H1 (cell line): ENCODE measurements at regions not wholly inside any gene's neighbourhood (a gene's known extent, or its start where the extent isn't known, plus 50 kb on each side); places are given as distances from the start of the nearest gene placed in this dataset.

Experiments
- EGR1 ChIP-seq: IDR thresholded peaks from 2 replicates; pipeline ENCODE4 v1.6.1; 2011; ENCODE audit warnings: low read depth, low read length, borderline replicate concordance
- GABPA ChIP-seq: IDR thresholded peaks from 2 replicates; pipeline ENCODE4 v1.6.1; 2011; ENCODE audit warnings: mild to moderate bottlenecking, low read length, moderate library complexity, borderline replicate concordance; ENCODE audit not compliant: insufficient read depth
- KDM4A ChIP-seq: IDR thresholded peaks from one replicate; pipeline ENCODE4 v1.7.1; 2012; ENCODE audit warnings: low read depth, mild to moderate bottlenecking, moderate library complexity, low read length, inconsistent platforms; ENCODE audit not compliant: severe bottlenecking
- POU5F1 ChIP-seq: IDR thresholded peaks from 2 replicates; pipeline ENCODE4 v1.6.1; 2011; ENCODE audit warnings: low read depth, mild to moderate bottlenecking, low read length, moderate library complexity
- RAD21 ChIP-seq, 2 experiments: IDR thresholded peaks in 1 of 2; conservative IDR thresholded peaks in 1 of 2; 2 replicates each; pipeline ENCODE4 v1.6.1; 2011; ENCODE audit warnings: low read depth in 2 of 2, low read length in 2 of 2, improper control_type of control experiment in 1 of 2, inconsistent platforms in 1 of 2, mild to moderate bottlenecking in 1 of 2, moderate library complexity in 1 of 2
- TAF7 ChIP-seq: optimal IDR thresholded peaks from 2 replicates; pipeline ENCODE3; 2011; ENCODE audit warnings: low read depth, mild to moderate bottlenecking, inconsistent platforms, low read length, moderate library complexity, borderline replicate concordance
- ZNF274 ChIP-seq: IDR thresholded peaks from 2 replicates; pipeline ENCODE4 v1.7.0; 2012; ENCODE audit warnings: low read length, borderline replicate concordance; ENCODE audit errors: extremely low read depth
- TF ChIP-seq, protein P1 (sequence below): fragments of 300-600 bp; sonication (generic); IDR thresholded peaks from 2 replicates; pipeline ENCODE4 v1.7.1; 2012; ENCODE audit warnings: low read length, moderate library complexity, mild to moderate bottlenecking, inconsistent platforms; ENCODE audit not compliant: insufficient replicate concordance
- TF ChIP-seq, protein P2 (sequence below): IDR thresholded peaks from 2 replicates; pipeline ENCODE4 v1.6.1; 2012; ENCODE audit warnings: inconsistent platforms

GRCh38 chr10:3872712-3873329, 87.8 kb upstream of the KLF6 start (continued):
- TF ChIP-seq, protein P1, sequence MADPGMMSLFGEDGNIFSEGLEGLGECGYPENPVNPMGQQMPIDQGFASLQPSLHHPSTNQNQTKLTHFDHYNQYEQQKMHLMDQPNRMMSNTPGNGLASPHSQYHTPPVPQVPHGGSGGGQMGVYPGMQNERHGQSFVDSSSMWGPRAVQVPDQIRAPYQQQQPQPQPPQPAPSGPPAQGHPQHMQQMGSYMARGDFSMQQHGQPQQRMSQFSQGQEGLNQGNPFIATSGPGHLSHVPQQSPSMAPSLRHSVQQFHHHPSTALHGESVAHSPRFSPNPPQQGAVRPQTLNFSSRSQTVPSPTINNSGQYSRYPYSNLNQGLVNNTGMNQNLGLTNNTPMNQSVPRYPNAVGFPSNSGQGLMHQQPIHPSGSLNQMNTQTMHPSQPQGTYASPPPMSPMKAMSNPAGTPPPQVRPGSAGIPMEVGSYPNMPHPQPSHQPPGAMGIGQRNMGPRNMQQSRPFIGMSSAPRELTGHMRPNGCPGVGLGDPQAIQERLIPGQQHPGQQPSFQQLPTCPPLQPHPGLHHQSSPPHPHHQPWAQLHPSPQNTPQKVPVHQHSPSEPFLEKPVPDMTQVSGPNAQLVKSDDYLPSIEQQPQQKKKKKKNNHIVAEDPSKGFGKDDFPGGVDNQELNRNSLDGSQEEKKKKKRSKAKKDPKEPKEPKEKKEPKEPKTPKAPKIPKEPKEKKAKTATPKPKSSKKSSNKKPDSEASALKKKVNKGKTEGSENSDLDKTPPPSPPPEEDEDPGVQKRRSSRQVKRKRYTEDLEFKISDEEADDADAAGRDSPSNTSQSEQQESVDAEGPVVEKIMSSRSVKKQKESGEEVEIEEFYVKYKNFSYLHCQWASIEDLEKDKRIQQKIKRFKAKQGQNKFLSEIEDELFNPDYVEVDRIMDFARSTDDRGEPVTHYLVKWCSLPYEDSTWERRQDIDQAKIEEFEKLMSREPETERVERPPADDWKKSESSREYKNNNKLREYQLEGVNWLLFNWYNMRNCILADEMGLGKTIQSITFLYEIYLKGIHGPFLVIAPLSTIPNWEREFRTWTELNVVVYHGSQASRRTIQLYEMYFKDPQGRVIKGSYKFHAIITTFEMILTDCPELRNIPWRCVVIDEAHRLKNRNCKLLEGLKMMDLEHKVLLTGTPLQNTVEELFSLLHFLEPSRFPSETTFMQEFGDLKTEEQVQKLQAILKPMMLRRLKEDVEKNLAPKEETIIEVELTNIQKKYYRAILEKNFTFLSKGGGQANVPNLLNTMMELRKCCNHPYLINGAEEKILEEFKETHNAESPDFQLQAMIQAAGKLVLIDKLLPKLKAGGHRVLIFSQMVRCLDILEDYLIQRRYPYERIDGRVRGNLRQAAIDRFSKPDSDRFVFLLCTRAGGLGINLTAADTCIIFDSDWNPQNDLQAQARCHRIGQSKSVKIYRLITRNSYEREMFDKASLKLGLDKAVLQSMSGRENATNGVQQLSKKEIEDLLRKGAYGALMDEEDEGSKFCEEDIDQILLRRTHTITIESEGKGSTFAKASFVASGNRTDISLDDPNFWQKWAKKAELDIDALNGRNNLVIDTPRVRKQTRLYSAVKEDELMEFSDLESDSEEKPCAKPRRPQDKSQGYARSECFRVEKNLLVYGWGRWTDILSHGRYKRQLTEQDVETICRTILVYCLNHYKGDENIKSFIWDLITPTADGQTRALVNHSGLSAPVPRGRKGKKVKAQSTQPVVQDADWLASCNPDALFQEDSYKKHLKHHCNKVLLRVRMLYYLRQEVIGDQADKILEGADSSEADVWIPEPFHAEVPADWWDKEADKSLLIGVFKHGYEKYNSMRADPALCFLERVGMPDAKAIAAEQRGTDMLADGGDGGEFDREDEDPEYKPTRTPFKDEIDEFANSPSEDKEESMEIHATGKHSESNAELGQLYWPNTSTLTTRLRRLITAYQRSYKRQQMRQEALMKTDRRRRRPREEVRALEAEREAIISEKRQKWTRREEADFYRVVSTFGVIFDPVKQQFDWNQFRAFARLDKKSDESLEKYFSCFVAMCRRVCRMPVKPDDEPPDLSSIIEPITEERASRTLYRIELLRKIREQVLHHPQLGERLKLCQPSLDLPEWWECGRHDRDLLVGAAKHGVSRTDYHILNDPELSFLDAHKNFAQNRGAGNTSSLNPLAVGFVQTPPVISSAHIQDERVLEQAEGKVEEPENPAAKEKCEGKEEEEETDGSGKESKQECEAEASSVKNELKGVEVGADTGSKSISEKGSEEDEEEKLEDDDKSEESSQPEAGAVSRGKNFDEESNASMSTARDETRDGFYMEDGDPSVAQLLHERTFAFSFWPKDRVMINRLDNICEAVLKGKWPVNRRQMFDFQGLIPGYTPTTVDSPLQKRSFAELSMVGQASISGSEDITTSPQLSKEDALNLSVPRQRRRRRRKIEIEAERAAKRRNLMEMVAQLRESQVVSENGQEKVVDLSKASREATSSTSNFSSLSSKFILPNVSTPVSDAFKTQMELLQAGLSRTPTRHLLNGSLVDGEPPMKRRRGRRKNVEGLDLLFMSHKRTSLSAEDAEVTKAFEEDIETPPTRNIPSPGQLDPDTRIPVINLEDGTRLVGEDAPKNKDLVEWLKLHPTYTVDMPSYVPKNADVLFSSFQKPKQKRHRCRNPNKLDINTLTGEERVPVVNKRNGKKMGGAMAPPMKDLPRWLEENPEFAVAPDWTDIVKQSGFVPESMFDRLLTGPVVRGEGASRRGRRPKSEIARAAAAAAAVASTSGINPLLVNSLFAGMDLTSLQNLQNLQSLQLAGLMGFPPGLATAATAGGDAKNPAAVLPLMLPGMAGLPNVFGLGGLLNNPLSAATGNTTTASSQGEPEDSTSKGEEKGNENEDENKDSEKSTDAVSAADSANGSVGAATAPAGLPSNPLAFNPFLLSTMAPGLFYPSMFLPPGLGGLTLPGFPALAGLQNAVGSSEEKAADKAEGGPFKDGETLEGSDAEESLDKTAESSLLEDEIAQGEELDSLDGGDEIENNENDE, result no peak
- TF ChIP-seq KDM4A (no peak), GABPA (no peak), TAF7 (no peak), EGR1 (no peak), POU5F1 (no peak), RAD21 (IDR thresholded peaks at IDR 0.05 in 1 of 2, conservative IDR thresholded peaks at IDR 0.05 in 1 of 2; ENCODE audit: low read depth in 2 of 2, low read length in 2 of 2) (no peak), ZNF274 (no peak)
- TF ChIP-seq, protein P2, sequence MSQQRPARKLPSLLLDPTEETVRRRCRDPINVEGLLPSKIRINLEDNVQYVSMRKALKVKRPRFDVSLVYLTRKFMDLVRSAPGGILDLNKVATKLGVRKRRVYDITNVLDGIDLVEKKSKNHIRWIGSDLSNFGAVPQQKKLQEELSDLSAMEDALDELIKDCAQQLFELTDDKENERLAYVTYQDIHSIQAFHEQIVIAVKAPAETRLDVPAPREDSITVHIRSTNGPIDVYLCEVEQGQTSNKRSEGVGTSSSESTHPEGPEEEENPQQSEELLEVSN, result no peak
